Lower lobe of right lung (tissue), 2 donors: ENCODE measurements at regions not wholly inside any gene's neighbourhood (a gene's known extent, or its start where the extent isn't known, plus 50 kb on each side); places are given as distances from the start of the nearest gene placed in this dataset.

Experiments
- ATAC-seq, 2 donors: fragments of 200-7000 bp; cut with Tn5 transposase; one replicate each; pipeline ENCODE4 v1.9.1; 2020 to 2022; ENCODE audit warnings: mild to moderate bottlenecking in 2 of 2, moderate library complexity in 2 of 2
- DNase-seq: peaks from one replicate; pipeline ENCODE4 v3.0.0-alpha.2; 2020
- H3K27ac ChIP-seq: fragments of 200-600 bp; one replicate; pipeline ENCODE4 v1.8.0; 2022
- H3K27me3 ChIP-seq: fragments of 200-600 bp; one replicate; pipeline ENCODE4 v1.8.0; 2022; ENCODE audit warnings: low read depth
- H3K36me3 ChIP-seq: fragments of 200-600 bp; one replicate; pipeline ENCODE4 v1.8.0; 2022; ENCODE audit warnings: mild to moderate bottlenecking
- H3K4me1 ChIP-seq: fragments of 200-600 bp; one replicate; pipeline ENCODE4 v1.8.0; 2022
- H3K4me3 ChIP-seq: fragments of 200-600 bp; one replicate; pipeline ENCODE4 v1.8.0; 2022; ENCODE audit warnings: mild to moderate bottlenecking
- H3K9me3 ChIP-seq: fragments of 200-600 bp; one replicate; pipeline ENCODE4 v1.8.0; 2022
- CTCF ChIP-seq: fragments of 200-600 bp; IDR thresholded peaks from one replicate; pipeline ENCODE4 v1.8.0; 2022; ENCODE audit warnings: antibody characterized with exemption, mild to moderate bottlenecking
- intact Hi-C: fragments of 100-400 bp; cut with DNase I; formaldehyde crosslinking; loops from one replicate; pipeline ENCODE4 v1.11.0; 2022
- donor health status: DM: no; HTN: yes; CAD: no; lungs with severe emphysema.

- H3K36me3 ChIP-seq, result no peaks in the 10 kb centered on the region
- DNase-seq (no peak), ATAC-seq (no peak)
- no peaks in the 10 kb centered on the region for H3K27me3 ChIP-seq
- no peak overlapping the region for H3K4me3 ChIP-seq
- intact Hi-C loops, result no loop called here
- no peaks in the 10 kb centered on the region for H3K4me1 ChIP-seq
- TF ChIP-seq CTCF, result no peak
- no peak overlapping the region for H3K27ac ChIP-seq
- H3K9me3 ChIP-seq, result no peaks in the 10 kb centered on the region
Measured at GRCh38 chr5:56538580-56538979, 276.8 kb upstream of the MAP3K1 start.

DNA sequence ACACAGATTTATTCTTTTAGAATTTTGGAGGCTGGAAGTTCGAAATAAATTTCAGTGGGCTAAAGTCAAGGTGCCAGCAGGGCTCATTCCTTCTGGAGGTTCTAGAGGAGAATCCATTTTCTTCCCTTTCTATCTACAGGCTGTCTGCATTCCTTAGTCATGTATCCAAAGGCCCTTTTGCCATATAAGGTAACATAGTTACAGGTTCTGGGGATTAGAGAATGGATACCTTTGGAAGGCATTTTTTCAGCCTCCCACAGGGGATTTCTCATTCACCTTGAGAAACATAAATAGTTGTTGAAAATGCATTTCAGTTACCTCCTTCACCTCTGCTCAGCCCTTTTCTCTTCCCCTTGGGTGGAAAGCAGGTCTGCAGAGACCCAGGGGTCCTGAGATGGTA is 280.0 kb upstream of the MAP3K1 start:
- Histone ChIP-seq H3K27ac (no peak overlapping the region), H3K27me3 (no peaks in the 10 kb centered on the region), H3K4me1 (no peaks in the 10 kb centered on the region), H3K36me3 (no peaks in the 10 kb centered on the region), H3K4me3 (no peak overlapping the region), H3K9me3 (no peaks in the 10 kb centered on the region)
- TF ChIP-seq CTCF, result no peak
- intact Hi-C loops, result no loop called here
- DNase-seq (no peak), ATAC-seq (no peak)

GRCh38 chr5:56534102-56534829 is 281.1 kb upstream of the MAP3K1 start:
- intact Hi-C loops, result no loop called here
- DNase-seq (no peak), ATAC-seq (peak; percentile 53 to 55)
- Histone ChIP-seq H3K4me3 (no peak overlapping the region), H3K36me3 (no peaks in the 10 kb centered on the region), H3K27me3 (no peaks in the 10 kb centered on the region), H3K27ac (no peak overlapping the region), H3K4me1 (no peaks in the 10 kb centered on the region), H3K9me3 (no peaks in the 10 kb centered on the region)
- no peak for TF ChIP-seq CTCF

DNA sequence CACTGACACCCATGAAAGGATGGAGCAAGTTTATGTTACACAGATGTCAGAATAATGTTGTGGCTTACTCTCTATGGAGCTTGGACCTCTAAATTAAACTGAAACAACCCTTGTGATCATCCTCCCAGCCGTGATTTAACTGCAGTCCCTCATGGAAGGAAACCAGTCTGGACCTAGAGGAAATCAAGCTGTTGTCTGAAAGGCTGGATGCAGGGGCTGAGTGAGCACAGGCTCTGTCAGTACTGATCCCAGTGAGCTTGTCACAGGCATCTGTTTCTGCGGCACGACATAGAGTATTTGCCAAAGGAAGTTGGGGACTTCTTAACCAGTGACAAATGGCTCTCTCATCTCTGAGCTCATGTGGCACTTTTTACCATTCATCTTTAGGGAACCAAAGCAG is 282.9 kb upstream of the MAP3K1 start:
- no peaks in the 10 kb centered on the region for H3K36me3 ChIP-seq
- TF ChIP-seq CTCF, result no peak
- H3K4me3 ChIP-seq, result no peak overlapping the region
- ATAC-seq (no peak), DNase-seq (no peak)
- H3K9me3 ChIP-seq, result no peaks in the 10 kb centered on the region
- no peaks in the 10 kb centered on the region for H3K27me3 ChIP-seq
- intact Hi-C loops, result no loop called here
- H3K4me1 ChIP-seq, result no peaks in the 10 kb centered on the region
- H3K27ac ChIP-seq, result no peak overlapping the region

DNA sequence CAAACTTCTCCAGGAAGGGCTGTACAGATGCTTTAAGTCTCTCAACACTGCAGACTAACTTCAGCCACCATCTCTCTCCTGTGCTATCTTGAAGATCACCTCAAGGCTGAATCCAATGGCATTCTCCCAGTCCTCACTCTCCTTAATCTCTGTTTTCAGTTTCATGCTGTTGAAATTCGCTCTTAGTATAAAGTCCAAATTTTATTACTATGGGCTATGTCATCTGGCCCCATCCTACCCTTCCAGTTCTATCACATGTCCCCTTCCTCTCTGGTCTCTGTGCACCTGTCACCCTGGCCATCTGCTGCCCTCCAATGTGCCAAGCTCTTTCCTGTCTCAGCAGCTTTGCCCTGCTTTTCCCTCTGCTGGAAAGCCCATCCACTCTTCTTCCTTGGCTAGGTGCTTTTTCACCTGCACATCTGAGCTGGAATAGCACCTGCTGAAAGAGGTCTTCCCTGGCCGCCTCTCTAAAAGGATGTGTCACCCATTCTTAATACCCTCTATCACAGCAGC is 284.7 kb upstream of the MAP3K1 start:
- Histone ChIP-seq H3K4me3 (no peak overlapping the region), H3K27ac (no peak overlapping the region), H3K9me3 (no peaks in the 10 kb centered on the region), H3K27me3 (no peaks in the 10 kb centered on the region), H3K4me1 (no peaks in the 10 kb centered on the region), H3K36me3 (no peaks in the 10 kb centered on the region)
- TF ChIP-seq CTCF, result no peak
- intact Hi-C loops, result no loop called here
- ATAC-seq (no peak), DNase-seq (no peak)
